HCEC 1CT (cell line): ENCODE measurements at regions not wholly inside any gene's neighbourhood (a gene's known extent, or its start where the extent isn't known, plus 50 kb on each side); places are given as distances from the start of the nearest gene placed in this dataset.
"Not testable (repeated sequence)": the region's sequence is repeated elsewhere in the genome, so short reads cannot be mapped to it uniquely, and the experiment has no call there.

ENCODE experiments used
- DNase-seq: peaks from one replicate; pipeline ENCODE4 v3.0.0-alpha.2; 2017

- no peak for DNase-seq
These were observed 230.3 kb downstream of the TDRD15 start for GRCh38 chr2:21353879-21354679.

DNA sequence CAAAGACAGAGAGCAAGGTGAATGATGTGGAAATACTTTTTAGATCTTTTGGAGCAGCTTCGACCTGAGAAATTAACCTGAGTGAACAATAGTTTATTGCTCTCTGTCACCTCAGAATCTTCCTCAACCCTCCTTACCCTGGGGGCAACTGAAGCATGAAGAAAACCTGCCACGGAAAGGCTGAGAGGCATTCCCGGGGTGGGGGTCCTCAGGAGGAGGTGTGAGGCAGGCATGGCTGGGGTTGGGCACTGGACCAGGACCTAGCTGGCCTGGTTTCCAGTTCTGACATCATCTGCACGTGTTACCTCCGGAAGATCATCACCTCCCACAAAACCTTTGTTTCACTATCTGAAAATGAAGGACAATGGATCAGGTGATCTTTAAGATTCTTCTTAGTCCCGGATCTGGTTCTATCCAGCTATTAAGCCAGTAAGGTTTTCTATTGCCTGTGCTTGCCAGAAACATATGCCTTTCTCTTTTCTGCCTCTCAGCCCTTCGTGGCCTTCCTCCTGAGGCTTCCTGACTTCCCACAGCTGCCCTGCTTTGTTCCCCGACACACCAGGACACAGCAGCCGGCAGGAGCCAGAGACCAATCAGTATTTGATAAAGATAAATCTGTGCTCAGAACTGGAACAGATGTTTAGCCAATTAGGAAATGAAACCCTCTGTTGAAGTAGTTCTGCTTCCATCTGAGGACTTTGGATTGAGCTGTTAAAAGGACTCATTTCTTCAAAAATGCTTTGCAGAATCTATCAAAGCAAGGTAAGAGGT lies 232.5 kb downstream of the TDRD15 start:
- no peak for DNase-seq

DNA sequence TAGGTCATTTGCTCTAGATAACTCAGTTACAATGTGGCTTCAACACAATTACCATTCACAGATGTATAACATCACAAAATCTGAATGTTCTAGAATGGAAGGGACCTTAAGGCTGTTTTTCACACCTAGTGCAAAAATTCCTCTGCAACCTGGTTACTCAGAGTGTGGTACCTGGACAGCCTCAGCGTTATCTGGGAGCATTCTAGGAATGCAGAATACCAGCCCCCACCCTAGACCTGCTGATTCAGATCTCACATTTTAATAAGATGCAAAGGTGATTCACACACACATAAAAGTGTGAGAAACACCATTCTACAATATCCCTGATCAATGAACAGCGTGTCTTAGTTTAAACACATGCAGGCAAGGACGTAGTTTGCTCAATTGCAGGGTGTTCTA lies 233.1 kb downstream of the TDRD15 start:
- DNase-seq, result no peak

DNA sequence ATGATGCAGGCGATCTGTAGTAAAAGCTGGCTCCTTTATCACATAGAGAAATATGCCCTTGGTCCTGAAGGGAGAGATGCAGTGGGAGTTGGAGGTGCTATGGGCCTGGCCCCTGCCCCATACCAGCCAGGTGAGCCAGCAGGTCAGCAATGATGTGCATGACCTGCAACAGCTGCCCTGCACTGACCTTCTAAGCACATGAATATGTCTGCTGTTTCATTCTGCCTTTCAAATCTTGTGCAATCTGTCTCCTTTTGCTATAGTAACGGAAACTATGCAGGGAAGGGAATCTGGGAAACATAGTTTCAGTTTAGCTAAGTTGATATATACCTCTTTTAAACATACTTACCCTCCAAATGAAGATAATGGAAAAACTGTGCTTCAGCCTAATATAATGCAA lies 235.2 kb downstream of the TDRD15 start:
- DNase-seq, result no peak

DNA sequence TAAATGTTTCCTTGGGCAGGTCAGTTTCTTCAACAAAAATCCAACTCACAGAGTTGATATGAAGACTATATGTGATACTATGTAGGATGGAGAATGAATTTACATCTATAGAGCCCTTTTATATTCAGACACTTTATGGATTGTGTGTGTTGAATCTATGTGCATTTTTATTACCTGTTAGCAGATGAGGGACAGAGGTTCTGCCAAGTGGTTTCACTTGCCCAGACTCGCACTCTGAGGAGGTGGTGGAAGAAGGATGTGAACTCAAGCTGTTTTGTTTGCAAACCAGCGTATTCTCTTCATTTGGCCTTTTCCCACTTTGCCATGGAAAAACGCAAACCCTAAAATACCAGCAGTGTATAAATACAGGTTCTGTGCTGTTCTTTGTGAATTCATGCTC lies 237.6 kb downstream of the TDRD15 start:
- no peak for DNase-seq

DNA sequence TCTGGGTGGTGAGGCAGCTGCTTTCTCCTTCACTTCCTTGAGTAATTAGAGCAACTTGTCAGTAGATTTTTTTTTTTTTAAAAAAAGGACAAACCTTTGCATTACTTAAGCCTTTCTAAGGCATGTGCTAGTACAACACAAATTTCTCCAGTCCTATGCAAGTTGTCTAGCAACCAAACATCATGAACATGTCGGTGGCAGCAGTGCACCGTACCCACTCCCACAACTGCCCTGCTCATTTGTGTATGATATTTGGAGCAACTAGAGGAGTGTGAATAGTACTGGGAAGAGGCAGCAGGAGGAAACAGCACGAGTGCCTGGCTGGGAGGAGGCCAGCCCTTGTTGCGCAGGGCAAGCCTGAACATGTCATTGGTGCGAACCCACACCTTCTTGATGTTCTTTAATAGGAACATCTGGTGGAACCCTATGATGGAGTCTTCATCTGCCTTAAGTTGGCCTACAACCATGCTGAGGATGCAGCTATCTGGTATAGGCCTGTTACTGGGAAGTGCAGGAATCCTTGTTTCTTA lies 238.3 kb downstream of the TDRD15 start:
- DNase-seq, result no peak

DNA sequence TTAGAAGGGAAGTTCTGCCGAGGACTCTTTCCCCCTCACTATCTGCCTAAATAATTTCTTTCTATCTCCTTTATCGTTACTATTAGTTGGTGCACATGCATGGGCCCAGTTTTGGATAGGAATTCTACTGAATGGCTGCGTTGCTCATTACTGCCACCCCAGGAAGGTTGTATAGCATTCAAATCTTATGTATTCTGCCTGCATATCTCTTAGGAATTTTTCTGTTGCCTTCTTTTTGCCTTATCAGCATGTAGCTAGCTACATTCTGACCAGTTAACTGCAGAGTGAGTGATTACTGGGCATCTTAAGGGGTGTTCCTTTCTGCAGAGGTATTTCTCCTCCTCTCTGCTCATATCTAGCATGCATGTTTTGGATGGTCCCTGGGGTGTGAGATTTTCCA lies 239.6 kb downstream of the TDRD15 start:
- no peak for DNase-seq

DNA sequence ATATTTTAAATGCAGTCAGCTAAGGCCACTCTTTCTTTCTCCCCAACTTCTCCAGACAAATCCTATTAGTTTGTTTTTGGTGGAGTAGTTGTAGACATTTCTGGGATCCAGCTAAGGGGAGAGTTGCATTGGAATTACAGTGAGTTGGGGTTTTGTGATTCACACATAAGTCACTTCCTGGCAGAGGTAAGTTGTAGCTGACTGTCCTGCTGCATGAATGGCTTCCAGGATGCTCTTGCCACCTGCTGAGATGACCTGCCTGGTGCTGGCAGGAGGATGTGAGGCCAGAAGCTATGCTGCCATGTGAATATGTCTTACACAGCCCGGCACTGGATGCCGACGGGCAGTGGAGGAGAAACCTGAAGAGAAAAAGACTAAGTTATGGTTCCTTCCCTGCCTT lies 243.7 kb downstream of the TDRD15 start:
- no peak for DNase-seq

- no peak for DNase-seq
These were observed 246.0 kb downstream of the TDRD15 start for GRCh38 chr2:21369787-21370186.

GRCh38 chr2:21371499-21372003 lies 247.8 kb downstream of the TDRD15 start:
- no peak for DNase-seq

DNA sequence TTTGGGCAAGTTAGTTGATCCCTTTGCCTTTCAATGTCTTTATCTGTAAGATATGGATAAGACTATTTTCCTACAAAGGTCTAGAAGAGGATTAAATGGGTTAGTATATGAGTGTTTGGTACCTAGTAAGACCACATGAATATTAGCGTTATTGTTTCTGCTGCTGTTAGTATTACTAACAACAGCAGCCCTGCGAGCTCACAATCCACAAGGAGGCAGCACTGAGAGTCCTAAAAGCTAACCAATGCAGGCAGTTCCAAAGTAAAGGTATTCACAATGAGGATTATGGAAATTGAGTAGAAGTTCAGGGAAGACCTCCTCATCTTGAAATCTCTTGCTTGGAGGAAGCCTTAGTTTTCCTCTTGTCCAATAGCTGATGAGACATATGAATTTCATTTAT lies 248.9 kb downstream of the TDRD15 start:
- no peak for DNase-seq

DNA sequence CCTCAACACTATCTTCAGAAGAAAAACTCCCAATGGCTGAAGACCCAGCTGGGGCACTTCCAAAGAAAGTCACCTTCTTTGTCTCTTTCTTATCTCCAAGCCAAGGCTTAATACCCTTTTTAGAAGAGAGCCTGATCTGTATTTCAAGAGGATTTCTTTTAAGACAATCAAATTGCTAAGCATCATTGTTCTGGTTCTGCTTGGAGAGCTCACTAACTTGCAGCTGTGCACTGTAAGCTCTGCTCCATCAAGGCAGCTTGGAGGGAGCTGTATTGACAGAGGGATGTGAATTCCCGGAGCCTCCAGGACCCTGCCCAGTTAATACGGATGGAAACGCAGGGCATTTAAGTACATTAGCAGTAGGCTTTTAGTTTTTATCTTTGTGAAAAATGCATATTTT lies 253.1 kb downstream of the TDRD15 start:
- DNase-seq, result no peak

GRCh38 chr2:21379140-21379539 lies 255.4 kb downstream of the TDRD15 start:
- no peak for DNase-seq

DNA sequence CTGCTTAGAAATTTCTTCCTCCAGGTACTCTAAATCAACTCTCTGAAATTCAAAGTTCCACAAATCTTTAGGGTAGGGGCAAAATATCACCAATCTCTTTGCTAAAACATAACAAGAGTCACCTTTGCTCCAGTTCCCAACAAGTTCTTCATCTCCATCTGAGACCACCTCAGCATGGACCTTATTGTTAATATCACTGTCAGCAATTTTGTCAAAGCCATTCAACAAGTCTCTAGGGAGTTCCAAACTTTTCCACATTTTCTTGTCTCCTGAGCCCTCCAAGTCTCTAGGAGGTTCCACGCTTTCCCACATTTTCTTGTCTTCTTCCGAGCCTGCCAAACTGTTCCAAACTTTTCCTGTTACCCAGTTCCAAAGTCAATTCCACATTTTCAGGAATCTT lies 255.9 kb downstream of the TDRD15 start:
- DNase-seq, result not testable (repeated sequence)

DNA sequence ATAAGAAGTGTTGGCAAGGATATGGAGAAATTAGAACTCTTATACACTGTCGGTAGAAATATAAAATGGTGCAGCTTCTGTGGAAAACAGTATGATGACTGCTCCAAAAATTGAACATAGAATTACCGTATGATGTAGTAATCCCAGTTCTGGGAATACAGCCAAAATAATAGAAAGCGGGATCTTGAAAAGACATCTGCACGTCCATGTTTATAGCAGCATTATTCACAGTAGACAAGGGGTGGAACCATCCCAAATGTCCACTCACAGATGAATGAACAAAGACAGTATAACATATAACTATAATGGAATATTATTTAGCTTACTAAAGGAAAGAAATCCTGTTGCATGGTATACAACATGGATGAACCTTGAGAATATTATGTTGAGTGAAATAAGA lies 257.7 kb downstream of the TDRD15 start:
- no peak for DNase-seq

- DNase-seq, result no peak
These were observed 259.1 kb downstream of the TDRD15 start for GRCh38 chr2:21382701-21383520.

- no peak for DNase-seq
These were observed 262.9 kb downstream of the TDRD15 start for GRCh38 chr2:21386666-21387065.

GRCh38 chr2:21392649-21393048 lies 268.9 kb downstream of the TDRD15 start:
- DNase-seq, result no peak

- no peak for DNase-seq
These were observed 269.4 kb downstream of the TDRD15 start for GRCh38 chr2:21393173-21393572.

DNA sequence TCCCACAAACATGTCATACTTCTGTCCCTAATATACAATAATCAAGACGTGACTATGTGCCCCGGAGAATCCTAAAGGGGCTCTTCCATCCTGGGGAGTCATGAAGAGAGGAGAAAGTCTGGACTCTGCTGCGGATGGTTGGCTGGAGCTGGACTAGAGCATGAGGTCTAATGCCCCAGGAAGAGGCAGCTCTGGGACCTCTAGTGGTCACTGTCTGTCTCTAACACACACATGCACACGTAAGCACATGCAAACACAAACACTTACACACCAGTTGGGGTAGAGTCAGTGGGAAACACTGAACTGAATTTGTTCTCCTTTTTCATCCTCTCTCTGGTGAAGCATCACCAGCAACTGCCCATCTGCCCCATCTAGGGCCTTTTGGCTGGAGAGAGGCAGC lies 271.6 kb downstream of the TDRD15 start:
- no peak for DNase-seq

DNA sequence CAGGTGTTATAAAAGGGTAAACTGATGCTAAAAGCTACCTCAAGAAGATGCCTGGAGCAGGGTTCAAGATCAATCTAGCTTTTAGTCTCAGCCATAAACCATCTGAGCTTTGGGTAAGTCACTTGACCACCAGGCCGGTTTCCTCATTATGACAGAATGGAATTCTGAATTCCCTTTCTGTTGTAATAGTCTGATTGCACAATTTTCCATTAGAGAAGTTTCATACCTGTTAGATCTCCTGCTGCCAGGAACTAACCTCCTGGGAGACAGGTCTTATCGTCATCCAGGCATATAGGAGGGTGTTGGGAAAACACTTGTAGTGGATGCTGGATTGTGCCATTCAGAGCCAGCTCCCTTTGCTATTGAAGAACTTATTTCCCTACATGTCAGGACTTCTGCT lies 272.5 kb downstream of the TDRD15 start:
- DNase-seq, result no peak

GRCh38 chr2:21401022-21401698 lies 277.4 kb downstream of the TDRD15 start:
- DNase-seq, result no peak

DNA sequence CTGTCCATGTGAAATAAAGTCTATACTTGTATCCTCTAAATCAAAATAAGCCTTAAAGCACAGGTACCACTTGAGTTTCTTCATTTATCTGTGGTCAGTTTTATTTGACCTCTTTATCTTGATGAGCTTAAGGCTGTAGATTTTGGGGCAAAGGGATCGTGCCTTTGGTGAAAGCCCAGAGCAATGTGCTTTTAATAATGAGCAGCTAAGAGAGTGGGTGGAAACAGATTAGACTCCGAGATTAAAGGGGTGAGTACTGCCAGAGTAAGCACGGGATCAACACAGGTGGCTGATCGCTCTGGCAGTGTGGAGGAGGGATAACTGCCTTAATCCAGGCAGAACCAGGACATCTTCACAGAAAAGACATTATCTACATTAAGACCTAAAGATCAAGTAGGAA lies 280.4 kb downstream of the TDRD15 start:
- no peak for DNase-seq
